ENCODE measurements at regions not wholly inside any gene's neighbourhood (a gene's known extent, or its start where the extent isn't known, plus 50 kb on each side); places are given as distances from the start of the nearest gene placed in this dataset.

DNA sequence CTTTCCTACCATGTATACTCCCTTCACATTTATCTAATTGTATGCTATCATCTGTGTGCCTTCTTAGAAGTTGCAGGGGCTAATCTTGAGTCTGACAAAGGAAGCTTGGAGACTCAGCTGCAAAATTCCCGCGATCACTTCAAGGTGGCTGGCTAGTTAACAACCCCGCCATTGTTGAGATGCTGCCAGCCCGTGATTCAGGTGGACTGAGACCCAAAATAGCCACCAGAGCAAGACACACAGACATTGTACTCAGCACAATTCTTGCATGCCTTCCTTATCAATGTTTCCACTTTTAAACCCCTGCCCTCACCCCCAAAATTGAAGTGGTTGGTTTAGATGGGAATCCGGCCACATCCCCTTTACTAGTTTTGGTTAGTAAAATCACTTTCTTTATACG, 225.8 kb upstream of the ZNF717 start:
- DNase-seq = no peak

- no peak for DNase-seq
These were observed 230.1 kb upstream of the ZNF717 start for GRCh38 chr3:76015496-76015895.

DNA sequence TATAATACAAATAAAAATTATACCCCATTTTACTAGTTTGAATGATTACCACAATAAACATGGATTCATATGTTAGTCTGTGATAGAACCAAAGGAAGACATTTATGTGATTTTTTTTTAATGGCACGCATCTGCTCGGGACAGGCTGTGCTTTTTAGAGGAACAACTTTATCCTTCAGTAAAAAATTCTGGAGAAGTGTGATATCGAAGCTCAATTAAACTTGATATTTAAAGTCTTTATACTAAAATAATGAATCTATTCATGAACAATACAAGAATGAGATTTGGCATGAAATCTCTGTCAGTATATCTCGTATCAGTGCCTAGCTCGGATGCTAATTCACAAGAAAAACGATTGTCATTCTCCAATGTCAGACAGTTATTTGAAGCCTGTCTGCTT, 230.8 kb upstream of the ZNF717 start:
- DNase-seq = no peak

DNA sequence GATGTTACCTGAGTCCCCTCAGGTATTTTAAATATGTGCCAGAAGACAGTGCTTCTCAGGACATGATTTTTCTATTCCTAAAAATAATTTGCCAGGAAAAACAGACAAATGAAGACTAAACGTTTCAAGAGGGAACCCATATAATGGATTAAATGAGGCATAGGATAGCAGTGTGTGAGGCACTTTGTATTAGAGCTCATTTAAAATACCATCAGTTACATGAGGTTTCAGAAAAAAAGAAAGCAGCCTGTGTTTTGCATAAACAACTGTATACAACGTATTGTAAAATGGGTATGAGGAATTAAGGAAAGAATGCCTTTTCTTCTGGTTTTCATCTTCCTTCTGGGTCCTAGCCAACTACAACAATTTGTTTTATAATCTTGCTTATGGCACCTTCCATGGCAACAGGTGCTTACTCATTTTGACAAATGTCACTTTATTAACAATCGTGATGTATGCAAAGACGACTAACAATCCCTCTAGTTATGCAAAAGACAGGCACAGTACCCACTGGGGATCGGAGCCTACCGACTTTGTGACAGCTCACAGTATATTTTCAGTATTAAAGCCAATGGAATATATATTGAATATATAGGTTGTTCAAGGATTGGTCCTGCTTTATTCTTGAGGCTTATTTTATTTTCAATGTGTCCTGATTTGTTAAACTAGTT, 231.6 kb upstream of the ZNF717 start:
- DNase-seq = no peak

GRCh38 chr3:76021376-76021775, 236.0 kb upstream of the ZNF717 start:
- no peak for DNase-seq

- DNase-seq = peak; percentile 43
These were observed 239.3 kb upstream of the ZNF717 start for GRCh38 chr3:76024640-76025039.

DNA sequence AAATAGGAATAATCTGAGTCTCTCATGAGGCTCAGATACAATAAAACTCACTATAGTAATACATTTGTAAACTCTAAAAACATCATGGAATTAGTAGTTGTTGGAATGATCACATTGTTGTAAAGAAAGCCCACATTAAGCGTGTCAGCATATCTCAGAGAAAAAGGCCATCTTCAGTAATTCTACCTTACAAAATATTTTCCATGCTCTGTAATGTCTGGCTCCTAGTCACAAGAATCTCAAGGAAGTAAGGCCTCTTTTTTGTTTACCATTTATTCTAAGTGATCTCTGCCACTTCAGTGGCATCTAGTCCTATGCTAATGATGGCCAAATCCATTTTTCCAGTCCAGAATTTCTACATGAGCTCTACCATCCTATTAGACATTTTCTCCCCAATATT, 240.2 kb upstream of the ZNF717 start:
- no peak for DNase-seq

- DNase-seq = no peak
These were observed 241.0 kb upstream of the ZNF717 start for GRCh38 chr3:76026379-76026778.

DNA sequence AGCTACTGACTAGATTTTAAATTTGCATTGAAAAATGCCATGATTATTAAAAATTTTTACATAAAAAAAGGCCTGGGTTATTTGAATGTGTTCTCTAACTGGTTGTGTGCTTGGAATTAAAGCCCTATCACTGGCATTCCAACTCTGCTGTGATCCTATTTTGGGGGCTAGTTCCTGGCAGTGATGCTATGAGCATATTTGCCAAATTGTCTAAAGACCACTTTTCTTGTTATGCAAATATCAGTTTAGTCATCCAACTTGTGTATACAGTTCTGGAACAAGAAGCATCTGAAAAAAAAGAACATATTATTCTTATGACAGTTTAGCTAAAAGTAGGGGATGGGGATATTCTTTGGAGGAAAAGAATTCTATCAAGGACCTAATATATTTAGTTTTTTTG, 243.4 kb upstream of the ZNF717 start:
- no peak for DNase-seq

GRCh38 chr3:76034649-76035048, 249.3 kb upstream of the ZNF717 start:
- no peak for DNase-seq

GRCh38 chr3:76035117-76035516, 249.8 kb upstream of the ZNF717 start:
- no peak for DNase-seq

- no peak for DNase-seq
These were observed 253.6 kb upstream of the ZNF717 start for GRCh38 chr3:76038949-76039348.

DNA sequence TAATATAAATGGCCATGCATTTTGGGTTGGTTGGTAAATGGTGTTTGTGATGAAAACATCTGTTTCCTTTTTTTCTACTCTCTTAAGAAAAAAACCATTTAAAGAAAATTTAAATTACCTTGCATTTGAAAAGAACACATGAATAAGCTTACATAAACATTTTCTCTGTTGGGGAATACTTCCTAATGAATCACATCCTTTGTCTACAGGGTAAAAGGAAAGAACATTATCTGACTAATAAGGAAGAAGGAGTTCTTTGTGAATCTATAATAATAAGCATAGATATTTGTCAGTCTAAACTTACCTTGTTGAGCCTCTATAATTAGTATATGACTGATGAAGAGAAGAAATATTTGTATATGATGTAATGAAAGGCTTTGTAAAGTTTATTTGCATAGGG, 254.1 kb upstream of the ZNF717 start:
- DNase-seq = no peak

GRCh38 chr3:76040946-76041345, 255.6 kb upstream of the ZNF717 start:
- no peak for DNase-seq

DNA sequence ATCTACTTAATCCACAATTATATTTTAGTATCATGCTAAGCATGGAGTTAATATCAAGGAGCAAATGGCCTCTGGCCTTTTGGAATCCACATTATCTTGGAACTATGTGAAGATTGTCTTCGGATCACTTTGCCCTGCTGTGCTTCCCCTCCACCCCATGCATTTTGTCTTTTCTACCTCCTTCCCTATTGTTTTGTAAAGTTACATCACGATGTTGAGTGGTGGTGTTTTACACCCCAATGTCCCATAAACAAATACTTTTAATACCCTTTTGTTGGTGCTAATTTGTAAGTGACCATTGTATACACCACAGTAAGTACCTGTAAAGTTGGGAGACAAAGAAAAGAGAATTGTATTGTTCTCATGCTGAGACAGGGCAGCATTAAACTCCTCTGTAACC, 258.4 kb upstream of the ZNF717 start:
- DNase-seq = no peak

- DNase-seq = peak; percentile 9
These were observed 259.6 kb upstream of the ZNF717 start for GRCh38 chr3:76044601-76045600.

DNA sequence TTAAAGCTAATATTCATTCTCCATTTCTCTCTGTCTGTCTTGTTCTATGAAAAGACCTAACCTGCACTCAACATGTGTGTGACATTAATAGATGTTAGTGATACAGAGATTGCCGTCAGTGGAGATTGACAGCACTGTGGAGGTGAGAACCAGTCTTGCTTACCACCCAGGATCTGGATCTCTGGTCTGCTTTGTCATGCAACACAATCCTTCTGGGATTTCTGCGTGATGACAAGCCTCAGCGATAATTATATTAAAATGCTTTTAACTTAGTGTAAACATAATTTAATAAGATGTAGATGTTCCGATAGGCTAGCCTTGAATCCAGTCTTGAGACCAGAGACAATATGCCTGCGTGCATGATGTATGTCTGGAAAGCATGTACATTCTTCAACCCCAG, 262.0 kb upstream of the ZNF717 start:
- no peak for DNase-seq

GRCh38 chr3:76049776-76050175, 264.4 kb upstream of the ZNF717 start:
- DNase-seq = no peak

DNA sequence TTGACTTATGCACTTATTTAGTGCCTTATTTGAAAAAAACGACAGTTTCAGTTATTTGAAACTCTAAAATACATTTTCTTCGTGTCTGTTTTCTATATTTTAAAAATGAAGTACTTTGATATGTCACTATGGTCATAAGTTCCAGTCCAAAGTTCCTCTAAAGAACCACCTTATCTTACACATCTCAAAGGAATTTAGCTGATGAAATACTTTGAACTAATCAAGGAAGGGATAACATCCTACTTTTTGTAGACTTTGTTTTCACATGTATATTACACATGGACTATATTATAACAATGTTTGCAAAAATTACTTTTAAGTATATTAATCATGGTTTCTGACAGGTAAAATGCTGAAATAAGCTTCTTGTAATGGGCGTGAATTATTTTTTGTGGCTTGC, 265.8 kb upstream of the ZNF717 start:
- no peak for DNase-seq

- no peak for DNase-seq
These were observed 269.1 kb upstream of the ZNF717 start for GRCh38 chr3:76054404-76054803.

- DNase-seq = no peak
These were observed 276.3 kb upstream of the ZNF717 start for GRCh38 chr3:76061654-76062053.

GRCh38 chr3:76063019-76063418, 277.7 kb upstream of the ZNF717 start:
- no peak for DNase-seq

DNA sequence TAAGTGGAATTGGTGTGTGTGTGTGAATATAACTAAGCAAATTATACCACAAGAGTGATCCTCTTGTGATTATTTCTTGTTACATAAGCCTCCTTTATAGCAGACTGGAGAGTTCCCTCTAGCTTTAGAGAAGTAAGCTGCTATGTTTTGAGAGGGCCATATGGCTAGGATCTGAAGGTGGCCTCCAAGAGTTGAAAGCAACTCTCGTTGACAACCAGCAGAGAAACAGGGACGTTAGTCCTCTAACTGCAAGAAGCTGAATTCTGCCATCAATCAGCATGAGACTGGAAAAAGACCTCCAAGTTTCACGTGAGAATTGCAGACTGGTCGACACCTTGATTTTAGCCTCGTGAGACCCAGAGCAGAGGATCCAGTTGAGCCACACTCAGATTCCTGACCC, 278.5 kb upstream of the ZNF717 start:
- DNase-seq = no peak

DNA sequence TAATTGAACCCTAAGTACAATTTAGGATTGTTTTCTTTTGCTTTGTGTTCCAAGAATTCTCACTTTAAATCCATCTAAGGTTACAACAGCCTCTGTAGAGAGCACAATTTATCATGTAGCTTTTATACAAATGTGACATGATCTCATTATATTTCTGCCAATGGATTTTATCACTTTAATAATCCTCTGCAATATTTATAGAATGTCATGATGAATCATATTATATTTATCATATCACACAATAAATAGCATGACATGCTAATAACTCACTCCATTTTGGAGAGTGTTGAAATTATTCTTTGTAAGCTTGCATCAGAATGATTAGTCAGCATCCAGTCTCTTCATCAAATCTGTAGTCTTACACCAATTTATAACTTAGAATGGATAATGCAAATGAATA, 280.6 kb upstream of the ZNF717 start:
- peak; percentile 78 for DNase-seq
